GM18511 (cell line): ENCODE measurements at regions not wholly inside any gene's neighbourhood (a gene's known extent, or its start where the extent isn't known, plus 50 kb on each side); places are given as distances from the start of the nearest gene placed in this dataset.
"Not testable (repeated sequence)": the region's sequence is repeated elsewhere in the genome, so short reads cannot be mapped to it uniquely, and the experiment has no call there.

Source experiments
- ATAC-seq: cut with Tn5 transposase; IDR thresholded peaks from one replicate; pipeline ENCODE4 v1.9.1; 2021; ENCODE audit warnings: mild to moderate bottlenecking, moderate library complexity; ENCODE audit not compliant: unreplicated experiment

DNA sequence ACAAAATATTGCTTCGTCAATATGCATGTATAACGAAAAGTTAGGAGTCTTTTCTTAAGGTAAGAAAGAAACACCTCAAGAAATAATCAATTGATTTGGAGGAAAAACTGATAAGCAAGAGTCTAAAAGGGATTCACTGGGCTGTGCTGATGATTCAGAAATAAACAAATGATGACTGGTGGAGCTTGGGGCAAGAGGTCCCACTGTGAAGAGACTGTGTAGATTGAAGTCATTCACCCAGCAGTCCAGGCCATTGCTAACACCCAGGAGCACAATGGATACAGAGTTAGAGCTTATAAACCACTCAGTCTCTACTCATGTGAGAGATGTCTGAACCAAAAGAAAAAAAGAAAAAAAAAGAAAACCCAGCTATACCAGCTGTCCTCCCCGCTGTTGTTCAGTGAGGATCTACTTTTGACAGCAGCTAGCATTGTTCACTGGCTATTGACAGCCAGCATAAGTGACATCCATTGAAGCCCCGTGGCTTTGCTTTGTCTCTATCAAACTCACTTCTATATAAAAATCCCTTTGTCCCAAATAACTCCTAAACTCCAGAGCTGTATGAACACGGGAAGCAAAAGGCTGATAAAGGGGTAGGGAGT is 255.5 kb downstream of the KCTD12 start:
- no peak for ATAC-seq

DNA sequence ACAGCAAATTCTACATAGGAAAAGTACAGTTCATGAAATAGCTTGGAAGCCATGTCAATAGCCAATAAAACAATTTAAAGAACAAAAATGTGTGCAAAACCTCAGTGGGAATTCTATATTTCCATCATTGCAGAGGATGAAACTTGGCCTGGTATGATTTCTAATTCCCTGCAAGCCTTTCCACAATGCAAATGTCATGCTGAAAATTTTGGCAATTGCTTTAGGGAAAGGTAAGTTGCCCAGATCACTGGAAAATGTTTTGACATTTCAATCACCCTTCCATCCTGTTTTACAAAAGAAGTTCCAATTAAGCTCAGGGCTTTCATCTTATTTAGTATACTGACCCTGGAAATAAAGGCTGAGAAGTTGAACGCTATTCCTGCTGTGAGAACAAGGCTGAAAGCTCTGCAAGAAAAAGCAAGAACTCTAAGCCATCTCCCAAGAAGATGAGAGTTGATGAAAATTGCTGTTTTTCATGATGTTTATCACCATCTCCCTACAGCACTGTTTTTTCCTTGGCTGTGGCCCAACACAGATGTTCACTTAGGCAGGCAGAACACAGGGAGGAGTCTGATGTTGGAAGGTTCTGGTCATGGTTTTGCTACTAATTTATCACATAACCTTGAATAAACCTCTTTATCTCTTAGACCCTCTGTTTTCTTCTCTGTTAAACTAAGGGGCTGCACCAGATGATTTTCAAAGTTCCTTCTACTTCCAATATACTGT is 263.7 kb downstream of the KCTD12 start:
- ATAC-seq, result no peak

DNA sequence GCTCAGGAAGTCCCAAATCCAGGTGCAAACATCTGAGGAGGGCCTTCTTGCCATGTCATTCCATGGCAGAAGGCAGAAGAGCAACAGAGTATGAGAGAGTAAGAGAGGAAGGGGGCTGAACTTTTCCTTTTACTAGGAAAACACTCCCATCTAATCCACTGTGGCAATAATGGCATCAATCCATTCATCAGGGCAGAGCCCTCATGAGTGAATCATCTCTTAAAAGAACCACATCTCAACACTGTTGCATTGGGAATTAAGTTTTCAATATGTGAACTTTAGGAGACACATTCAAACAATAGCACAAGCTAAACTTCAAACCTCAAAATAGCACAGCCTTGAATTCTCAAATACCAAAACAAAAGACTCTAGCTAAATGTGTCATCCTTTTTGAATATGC is 264.5 kb downstream of the KCTD12 start:
- no peak for ATAC-seq

DNA sequence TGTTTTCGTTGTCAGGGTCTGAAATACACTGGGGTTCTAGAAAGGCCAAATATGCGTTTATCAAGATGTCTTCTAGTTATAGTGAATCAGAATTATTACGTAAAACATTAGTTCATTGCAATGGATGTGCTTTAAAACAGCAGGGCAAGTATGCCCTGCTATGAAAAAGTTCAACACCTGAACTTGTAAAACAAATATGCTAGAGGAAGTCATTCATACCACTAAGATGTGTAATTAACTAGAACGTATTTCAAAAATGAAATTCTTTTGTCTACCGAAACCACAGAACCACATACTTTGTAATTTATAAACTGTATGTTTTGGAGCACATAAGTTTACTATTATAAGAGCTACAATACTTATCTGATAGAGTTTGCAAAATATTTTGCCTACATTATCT is 266.2 kb downstream of the KCTD12 start:
- ATAC-seq, result no peak

DNA sequence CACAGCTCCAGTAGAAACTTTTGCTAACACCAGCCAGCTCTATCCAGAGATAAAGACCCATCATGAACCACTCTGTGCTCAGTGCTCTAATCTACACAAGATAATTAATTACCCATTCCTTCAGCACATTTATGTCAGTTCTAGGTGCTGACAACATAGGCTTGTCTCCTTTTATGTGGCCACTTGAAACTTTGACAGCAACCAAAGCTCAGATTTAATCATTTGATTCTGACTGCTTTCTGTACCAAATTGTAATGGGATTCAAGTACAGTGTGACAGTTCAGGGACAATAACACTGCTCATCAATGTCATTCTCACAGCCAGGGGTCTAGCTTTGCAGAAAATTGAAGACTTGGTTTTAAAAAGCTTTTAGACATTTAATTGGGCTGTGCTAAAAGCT is 266.6 kb downstream of the KCTD12 start:
- ATAC-seq, result no peak

DNA sequence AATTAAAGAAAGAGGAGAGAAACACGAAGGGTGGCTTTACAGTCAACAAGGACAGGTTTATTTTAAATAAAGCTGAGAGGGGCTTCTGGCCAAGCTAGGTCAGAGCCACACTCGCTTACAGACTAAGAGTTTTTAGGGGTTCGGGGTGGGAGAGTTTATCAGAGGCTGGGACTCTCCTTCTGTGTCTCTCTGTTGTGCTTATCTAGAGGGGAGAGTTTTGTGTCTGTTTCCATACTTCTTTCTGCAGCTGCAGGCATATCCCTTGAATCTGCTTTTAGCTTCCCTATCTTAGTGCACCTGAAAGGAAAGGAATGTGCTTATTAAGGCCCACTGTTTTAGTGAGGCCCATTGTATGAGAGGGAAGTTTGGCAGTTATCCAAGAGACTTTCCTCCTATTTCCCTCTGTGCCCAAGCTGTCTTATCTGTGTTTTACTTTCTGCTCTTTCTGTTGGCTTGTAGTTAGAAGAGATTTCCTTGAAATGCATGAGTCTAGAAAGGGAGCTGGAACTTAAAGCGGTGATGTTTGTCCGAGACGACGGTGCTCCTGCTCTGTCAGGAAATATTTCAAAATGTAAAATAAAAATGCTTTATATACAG is 275.3 kb downstream of the KCTD12 start:
- no peak for ATAC-seq

DNA sequence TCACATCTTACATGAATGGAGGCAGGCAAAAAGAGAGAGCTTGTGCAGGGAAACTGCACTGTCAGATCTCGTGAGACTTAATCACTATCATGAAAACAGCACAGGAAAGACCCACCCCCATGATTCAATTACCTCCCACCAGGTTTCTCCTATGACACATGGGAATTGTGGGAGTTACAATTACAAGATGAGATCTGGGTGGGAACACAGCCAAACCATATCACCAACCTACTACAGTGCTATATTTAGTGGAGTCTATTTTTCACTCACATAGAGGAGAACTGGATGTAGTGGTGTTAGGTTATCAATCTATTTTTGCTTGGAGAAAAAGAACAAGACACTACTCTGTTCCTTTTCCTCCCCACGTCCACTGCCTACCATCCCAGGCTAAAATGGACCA is 276.6 kb downstream of the KCTD12 start:
- ATAC-seq, result no peak

DNA sequence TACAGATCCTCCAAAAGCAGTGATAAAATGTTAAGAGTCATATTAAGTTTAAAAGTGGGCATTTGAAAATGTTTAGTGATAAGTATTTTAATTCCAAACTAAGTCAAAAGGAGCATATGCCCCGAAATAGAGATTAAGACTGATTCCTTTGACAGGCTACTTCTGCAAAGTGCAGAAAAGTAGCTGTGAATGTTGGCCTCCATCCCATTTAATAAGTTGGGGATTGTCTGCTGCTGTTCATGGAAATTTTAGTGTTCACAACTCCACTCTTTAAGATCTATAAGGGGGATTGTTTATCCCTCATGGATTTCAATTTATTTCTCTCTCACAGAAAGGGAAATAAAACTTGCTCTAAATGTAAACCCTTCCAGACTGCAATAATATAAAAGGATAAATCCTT is 278.3 kb downstream of the KCTD12 start:
- ATAC-seq, result no peak

DNA sequence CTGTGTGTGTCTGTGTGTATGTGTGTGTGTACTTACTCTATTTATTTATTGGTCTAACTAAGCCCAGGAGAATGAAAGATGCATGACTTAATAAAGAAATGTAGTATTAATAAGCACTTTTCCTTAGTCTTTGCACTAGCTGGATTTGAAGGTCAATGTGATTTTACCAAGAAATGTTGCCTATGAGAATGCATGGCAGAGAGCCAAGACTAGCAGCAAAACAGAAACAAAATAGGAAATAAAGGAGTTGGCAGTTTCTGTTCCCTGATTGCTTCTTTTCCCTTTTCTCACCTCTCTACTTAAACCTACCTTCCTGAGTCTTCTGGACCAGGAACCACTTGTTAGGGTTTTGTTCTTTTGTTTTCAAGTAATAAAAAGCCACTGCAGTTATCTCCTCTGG is 286.1 kb downstream of the KCTD12 start:
- ATAC-seq, result no peak

DNA sequence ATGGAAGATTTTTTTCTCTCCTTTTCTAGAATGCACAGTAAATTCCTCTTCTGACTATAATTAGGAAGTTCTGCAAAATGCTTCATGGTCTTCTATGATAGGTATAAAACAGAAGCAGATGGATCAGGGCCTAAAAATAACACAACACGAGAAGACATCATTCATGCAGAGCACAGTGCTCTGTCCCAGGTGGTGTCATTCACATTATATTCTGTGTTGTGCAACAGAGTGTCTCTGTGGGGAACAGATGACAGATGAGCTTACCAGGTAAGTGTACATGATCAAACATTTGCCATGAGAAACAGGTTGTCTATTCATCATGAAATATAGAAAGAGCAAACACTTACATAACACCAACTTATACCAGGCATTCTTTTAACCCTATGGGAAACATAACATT is 288.3 kb downstream of the KCTD12 start:
- ATAC-seq, result no peak

DNA sequence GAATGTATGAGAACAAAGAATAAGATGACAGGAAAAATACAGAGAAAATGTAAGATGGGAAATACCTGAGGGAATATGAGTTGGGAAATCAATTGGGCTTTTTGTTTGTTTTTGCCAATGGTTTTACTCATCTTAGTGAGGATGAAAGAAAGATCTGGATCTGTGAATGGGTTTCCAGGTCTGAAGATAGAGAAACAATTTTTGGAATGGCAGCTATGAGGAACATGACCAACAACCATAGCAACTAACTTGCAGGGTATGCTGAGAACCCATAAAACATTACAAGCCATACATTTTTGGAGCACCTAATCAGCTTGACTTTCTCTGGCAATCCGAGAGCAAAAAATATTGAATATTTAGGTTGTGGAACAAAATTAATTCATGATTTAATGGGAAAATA is 290.0 kb downstream of the KCTD12 start:
- no peak for ATAC-seq

DNA sequence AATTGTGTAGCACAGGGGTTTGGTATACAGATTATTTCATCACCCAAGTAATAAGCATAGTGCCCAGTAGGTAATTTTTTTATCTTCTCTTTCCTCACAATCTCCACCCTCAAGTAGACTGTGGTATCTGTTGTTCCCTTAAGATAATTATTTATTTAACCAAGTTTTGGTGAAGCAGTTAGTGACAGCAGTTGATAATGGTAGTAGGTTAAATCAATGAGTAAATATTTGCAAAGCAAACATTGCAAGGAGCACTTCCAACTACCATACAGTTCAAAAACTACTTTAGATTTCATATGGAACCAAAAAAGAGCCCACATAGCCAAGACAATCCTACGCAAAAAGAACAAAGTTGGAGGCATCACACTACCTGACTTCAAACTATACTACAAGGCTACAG is 291.8 kb downstream of the KCTD12 start:
- no peak for ATAC-seq

DNA sequence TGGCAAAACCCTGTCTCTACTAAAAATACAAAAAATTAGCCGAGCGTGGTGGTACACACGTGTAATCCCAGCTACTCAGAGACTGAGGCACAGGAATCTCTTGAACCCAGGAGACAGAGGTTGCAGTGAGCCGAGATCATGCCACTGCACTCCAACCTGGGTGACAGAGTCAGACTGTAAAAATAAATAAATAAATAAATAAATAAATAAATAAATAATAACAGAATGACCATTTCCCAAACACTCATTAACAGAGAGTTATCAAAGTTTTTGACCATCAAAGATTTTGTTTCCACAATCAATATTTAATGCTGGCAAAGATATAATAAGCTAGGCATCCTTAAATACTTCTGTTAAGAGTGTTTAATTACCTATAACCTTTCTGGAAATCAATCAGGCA is 299.4 kb downstream of the KCTD12 start:
- ATAC-seq, result no peak

DNA sequence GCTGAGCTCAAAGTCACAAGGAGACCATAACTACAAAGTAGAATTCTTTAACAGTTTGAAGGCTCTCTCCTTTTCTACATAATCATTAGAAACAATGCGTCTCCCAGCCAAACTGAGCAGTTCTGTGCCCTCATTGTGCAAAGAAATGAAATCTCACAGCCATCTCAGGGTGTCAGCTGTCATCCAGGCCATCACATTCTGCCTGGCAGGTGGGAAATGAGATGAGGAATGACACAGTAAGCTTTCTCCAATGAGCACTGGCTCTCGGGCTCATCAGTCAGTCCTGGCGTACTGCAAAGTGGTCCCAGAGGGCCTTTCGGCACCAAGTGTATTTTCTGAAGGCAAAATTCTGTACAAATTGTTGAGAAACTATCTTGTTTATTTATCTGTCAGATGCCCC is 306.5 kb downstream of the KCTD12 start:
- ATAC-seq, result no peak

DNA sequence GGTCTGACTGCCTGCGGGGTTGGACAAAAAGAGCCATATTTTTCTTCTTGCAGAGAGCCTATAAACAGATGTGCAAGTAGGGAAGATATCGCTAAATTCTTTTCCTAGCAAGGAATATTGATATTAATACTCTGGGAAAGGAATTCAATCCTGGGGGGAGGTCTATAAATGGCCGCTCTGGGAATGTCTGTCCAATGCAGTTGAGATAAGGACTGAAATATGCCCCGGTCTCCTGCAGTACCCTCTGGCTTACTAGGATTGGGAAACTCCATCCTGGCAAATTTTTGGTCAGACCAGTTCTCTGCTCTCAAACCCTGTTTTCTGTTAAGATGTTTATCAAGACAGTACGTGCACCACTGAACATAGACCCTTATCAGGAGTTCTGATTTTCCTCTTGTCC is 310.6 kb downstream of the KCTD12 start:
- ATAC-seq, result not testable (repeated sequence)

DNA sequence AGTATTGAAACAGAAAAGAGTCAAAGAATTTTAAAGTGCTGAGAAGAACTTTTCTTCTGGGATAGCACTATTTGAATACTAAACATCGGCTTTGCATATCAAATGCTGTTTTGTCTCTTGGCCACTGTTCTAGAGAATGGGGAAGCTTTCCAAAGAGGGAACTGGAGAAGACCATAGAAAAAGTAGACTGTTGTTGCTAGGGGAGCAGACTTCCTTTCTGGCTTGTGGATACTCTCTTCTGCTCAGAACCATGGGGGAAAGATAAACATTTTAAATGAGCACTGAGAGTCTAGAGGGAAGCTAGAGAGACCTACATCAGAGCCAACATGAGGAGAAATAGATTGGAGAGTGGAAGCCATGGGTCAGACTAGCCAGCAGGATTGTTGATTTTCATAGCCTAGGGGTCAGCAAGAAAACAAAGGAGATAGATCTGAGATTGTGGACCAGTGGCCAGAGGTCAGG is 315.7 kb downstream of the KCTD12 start:
- no peak for ATAC-seq

DNA sequence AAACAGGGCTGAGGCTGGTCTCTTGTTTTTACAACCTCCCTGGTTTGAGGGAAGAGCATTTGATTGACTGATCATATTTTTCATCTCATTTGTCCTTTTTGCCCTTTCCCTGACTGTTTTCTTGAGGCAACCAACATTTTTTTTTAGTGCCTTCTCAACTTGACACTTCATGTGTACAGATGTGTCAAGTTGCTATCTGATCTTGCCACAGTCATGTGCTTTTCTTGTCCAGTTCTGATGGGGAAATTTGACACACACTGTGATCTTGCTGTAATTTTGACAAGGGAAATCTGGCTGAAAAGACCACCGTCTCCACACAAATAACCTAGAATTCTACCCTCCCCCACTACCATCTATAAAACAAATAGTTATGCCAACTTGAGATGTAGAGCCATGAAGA is 329.6 kb downstream of the KCTD12 start:
- no peak for ATAC-seq

DNA sequence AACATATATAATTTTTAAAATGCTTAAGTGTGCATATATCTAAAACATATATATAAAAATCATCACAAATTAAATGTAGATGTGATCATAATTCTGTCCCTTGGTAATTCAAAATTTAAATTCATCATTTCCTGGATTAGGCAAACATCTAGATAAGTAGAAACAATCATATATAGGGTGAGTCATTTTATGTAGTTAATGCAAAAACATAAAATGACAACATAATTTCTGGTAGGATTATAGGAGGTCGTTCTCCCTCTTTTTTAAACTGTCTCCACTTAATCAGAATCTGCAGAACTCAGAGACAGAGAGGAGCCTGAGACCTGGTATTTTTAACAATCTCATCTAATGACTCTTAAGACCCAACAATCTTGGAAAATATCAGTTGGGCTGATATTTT is 333.4 kb downstream of the KCTD12 start:
- no peak for ATAC-seq

DNA sequence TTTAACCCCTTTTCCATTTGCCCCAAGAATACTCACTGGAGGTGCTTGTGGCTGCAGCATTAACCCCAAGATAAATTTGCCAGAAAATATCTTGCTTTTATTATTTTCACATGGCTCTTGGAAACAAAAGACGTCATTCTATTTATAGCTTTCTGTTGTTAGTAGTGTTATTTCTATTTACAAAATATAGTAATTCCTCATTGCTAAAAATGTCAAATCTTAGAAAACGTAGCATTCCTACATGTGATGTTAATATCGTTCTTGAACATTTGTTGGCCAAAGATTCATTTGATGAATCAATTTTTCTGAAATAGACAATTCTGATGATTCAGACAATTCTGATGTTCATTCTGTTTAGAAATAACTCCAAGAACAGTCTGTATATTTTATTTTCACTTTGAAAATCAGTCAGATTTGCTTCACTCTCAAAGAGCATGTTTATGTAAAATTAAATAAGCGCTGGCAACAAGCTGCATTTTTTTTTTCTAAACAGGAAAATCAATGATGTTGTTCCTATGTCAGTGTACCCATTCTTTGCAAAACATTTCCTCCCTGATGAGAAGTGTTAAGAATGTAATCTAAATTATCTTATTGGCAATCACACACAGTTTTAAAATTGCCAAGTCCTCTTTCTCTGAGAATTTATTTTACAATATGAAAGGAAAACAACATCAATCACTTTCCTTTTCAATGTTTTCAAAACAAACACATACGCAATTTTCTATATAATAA is 334.0 kb downstream of the KCTD12 start:
- no peak for ATAC-seq

DNA sequence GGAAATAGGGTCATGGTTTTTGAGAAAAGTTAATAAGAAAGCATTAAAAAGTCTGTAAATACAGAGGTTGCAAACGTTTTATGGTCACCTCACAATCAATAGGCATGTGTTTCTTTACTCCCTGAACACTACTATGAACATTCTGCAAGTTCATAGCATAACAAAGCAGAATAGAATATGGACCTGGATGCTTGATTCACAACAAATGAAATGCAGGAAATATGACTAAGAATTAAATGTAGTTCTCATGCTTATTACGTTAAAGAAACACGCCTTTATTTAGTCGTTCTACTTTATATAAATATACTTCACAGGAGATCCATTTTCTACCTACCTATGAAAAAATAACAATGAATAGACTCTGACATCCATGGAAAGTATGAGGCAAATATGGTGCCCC is 344.0 kb downstream of the KCTD12 start:
- ATAC-seq, result no peak

DNA sequence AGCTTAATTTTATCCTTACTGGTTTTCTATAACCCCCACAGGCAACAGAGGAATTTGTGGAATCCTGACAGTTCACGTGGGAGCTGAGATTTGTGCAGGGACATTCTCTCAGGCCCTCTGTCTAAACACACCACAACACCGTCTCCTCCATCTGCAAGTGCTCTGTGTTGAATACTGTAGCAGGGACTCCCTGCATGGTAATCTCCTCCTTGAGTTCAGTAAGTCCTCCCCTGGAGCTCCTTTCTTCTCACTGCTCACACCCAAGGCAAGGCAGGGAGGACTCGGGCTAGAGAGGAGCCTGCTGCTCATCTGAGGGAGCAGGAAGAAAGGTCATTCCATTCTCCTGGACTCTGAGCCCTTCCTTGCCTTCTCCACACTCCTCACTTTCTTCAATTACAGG is 348.2 kb downstream of the KCTD12 start:
- ATAC-seq, result no peak

DNA sequence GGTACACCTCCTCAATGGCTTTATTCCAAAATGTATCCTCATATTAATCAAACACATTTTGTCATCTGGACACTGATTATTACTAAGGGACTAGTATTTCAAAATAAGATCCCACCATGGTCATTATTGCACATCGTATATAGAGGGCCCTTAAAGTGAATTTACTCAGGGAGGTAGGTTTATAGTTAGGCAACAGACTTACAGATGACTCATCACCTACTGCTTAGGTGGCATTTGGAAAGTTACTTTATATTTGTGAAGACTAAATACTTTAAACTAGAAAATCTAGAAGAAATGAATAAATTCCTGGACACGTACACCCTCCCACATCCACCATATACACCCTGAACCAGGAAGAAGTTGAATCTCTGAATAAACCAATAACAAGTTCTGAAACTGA is 353.0 kb downstream of the KCTD12 start:
- no peak for ATAC-seq
